Stimulated activated memory B cell treated with anti-CD40 and anti-IgM and Interleukin-4, amounts not matched to agents 10 μg/mL and 1 μg/mL and 100 μg/mL, for 72 hours (primary cell): ENCODE measurements at regions not wholly inside any gene's neighbourhood (a gene's known extent, or its start where the extent isn't known, plus 50 kb on each side); places are given as distances from the start of the nearest gene placed in this dataset.

Source experiments
- ATAC-seq: fragments of 150-1000 bp; cut with Tn5 transposase; 2 replicates; pipeline ENCODE4 v1.10.0; 2021
- H3K27ac Mint-ChIP-seq: one replicate; pipeline ENCODE4 v1.8.0; 2022; ENCODE audit warnings: mild to moderate bottlenecking, mixed read lengths
- H3K27me3 Mint-ChIP-seq: one replicate; pipeline ENCODE4 v1.8.0; 2022; ENCODE audit warnings: mixed read lengths
- H3K36me3 Mint-ChIP-seq: one replicate; pipeline ENCODE4 v1.8.0; 2022; ENCODE audit warnings: mixed read lengths
- H3K4me1 Mint-ChIP-seq: one replicate; pipeline ENCODE4 v1.8.0; 2022; ENCODE audit warnings: mixed read lengths
- H3K4me3 Mint-ChIP-seq: one replicate; pipeline ENCODE4 v1.8.0; 2022; ENCODE audit warnings: mild to moderate bottlenecking, moderate library complexity, mixed read lengths
- H3K9me3 Mint-ChIP-seq: one replicate; pipeline ENCODE4 v1.8.0; 2022; ENCODE audit warnings: mixed read lengths

GRCh38 chr11:100632941-100633452 is 54.1 kb upstream of the ARHGAP42 start:
- ATAC-seq, result no peak
- no peaks in the 10 kb centered on the region for H3K27me3 Mint-ChIP-seq
- no peaks in the 10 kb centered on the region for H3K9me3 Mint-ChIP-seq
- no peaks in the 10 kb centered on the region for H3K36me3 Mint-ChIP-seq
- H3K4me3 Mint-ChIP-seq, result no peak overlapping the region
- H3K4me1 Mint-ChIP-seq, result no peaks in the 10 kb centered on the region
- no peak overlapping the region for H3K27ac Mint-ChIP-seq

GRCh38 chr11:100635194-100635593 is 51.9 kb upstream of the ARHGAP42 start:
- H3K4me3 Mint-ChIP-seq, result no peak overlapping the region
- no peaks in the 10 kb centered on the region for H3K27me3 Mint-ChIP-seq
- ATAC-seq, result no peak
- H3K4me1 Mint-ChIP-seq, result no peaks in the 10 kb centered on the region
- H3K9me3 Mint-ChIP-seq, result no peaks in the 10 kb centered on the region
- H3K36me3 Mint-ChIP-seq, result no peaks in the 10 kb centered on the region
- no peak overlapping the region for H3K27ac Mint-ChIP-seq

- Mint-ChIP-seq H3K9me3 (no peaks in the 10 kb centered on the region), H3K4me1 (no peaks in the 10 kb centered on the region), H3K27ac (no peak overlapping the region), H3K36me3 (no peaks in the 10 kb centered on the region), H3K27me3 (no peaks in the 10 kb centered on the region), H3K4me3 (no peak overlapping the region)
- no peak for ATAC-seq
Measured at GRCh38 chr11:100636536-100636935, 50.6 kb upstream of the ARHGAP42 start.
